ENCODE measurements at regions not wholly inside any gene's neighbourhood (a gene's known extent, or its start where the extent isn't known, plus 50 kb on each side); places are given as distances from the start of the nearest gene placed in this dataset.

GRCh38 chrX:131595120-131595519 is 51.2 kb downstream of the OR13H1 start:
- no peak for TF ChIP-seq GATA2 (IDR thresholded peaks at IDR 0.05; ENCODE audit: low read depth, low read length)
- TF ChIP-seq GATA3 (IDR thresholded peaks at IDR 0.05; ENCODE audit: low read depth, low read length), result no peak

GRCh38 chrX:131607792-131608369 is 64.0 kb downstream of the OR13H1 start:
- TF ChIP-seq GATA2 (IDR thresholded peaks at IDR 0.05; ENCODE audit: low read depth, low read length) (no peak), GATA3 (IDR thresholded peaks at IDR 0.05; ENCODE audit: low read depth, low read length) (no peak)

GRCh38 chrX:131609480-131609879 is 65.6 kb downstream of the OR13H1 start:
- TF ChIP-seq GATA2 (IDR thresholded peaks at IDR 0.05; ENCODE audit: low read depth, low read length) (no peak), GATA3 (IDR thresholded peaks at IDR 0.05; ENCODE audit: low read depth, low read length) (no peak)

- TF ChIP-seq GATA3 (IDR thresholded peaks at IDR 0.05; ENCODE audit: low read depth, low read length) (no peak), GATA2 (IDR thresholded peaks at IDR 0.05; ENCODE audit: low read depth, low read length) (no peak)
These were observed 69.4 kb downstream of the OR13H1 start for GRCh38 chrX:131613260-131613659.

- TF ChIP-seq GATA2 (IDR thresholded peaks at IDR 0.05; ENCODE audit: low read depth, low read length) (no peak), GATA3 (IDR thresholded peaks at IDR 0.05; ENCODE audit: low read depth, low read length) (no peak)
These were observed 70.4 kb downstream of the OR13H1 start for GRCh38 chrX:131614241-131614640.

- TF ChIP-seq GATA3 (IDR thresholded peaks at IDR 0.05; ENCODE audit: low read depth, low read length) (no peak), GATA2 (IDR thresholded peaks at IDR 0.05; ENCODE audit: low read depth, low read length) (no peak)
These were observed 73.3 kb downstream of the OR13H1 start for GRCh38 chrX:131617182-131617581.

GRCh38 chrX:131621650-131622049 is 77.8 kb downstream of the OR13H1 start:
- TF ChIP-seq GATA3 (IDR thresholded peaks at IDR 0.05; ENCODE audit: low read depth, low read length) (no peak), GATA2 (IDR thresholded peaks at IDR 0.05; ENCODE audit: low read depth, low read length) (no peak)

- TF ChIP-seq GATA2 (IDR thresholded peaks at IDR 0.05; ENCODE audit: low read depth, low read length), result no peak
- TF ChIP-seq GATA3 (IDR thresholded peaks at IDR 0.05; ENCODE audit: low read depth, low read length), result no peak
These were observed 82.9 kb downstream of the OR13H1 start for GRCh38 chrX:131626681-131627296.

GRCh38 chrX:131630534-131630933 is 86.7 kb downstream of the OR13H1 start:
- TF ChIP-seq GATA2 (IDR thresholded peaks at IDR 0.05; ENCODE audit: low read depth, low read length) (no peak), GATA3 (IDR thresholded peaks at IDR 0.05; ENCODE audit: low read depth, low read length) (no peak)

GRCh38 chrX:131633285-131633917 is 89.5 kb downstream of the OR13H1 start:
- TF ChIP-seq GATA2 (IDR thresholded peaks at IDR 0.05; ENCODE audit: low read depth, low read length) (no peak), GATA3 (IDR thresholded peaks at IDR 0.05; ENCODE audit: low read depth, low read length) (no peak)

- no peak for TF ChIP-seq GATA3 (IDR thresholded peaks at IDR 0.05; ENCODE audit: low read depth, low read length)
- no peak for TF ChIP-seq GATA2 (IDR thresholded peaks at IDR 0.05; ENCODE audit: low read depth, low read length)
These were observed 91.0 kb downstream of the OR13H1 start for GRCh38 chrX:131634900-131635299.

GRCh38 chrX:131646106-131646505 is 102.2 kb downstream of the OR13H1 start:
- TF ChIP-seq GATA3 (IDR thresholded peaks at IDR 0.05; ENCODE audit: low read depth, low read length), result no peak
- no peak for TF ChIP-seq GATA2 (IDR thresholded peaks at IDR 0.05; ENCODE audit: low read depth, low read length)

- TF ChIP-seq GATA3 (IDR thresholded peaks at IDR 0.05; ENCODE audit: low read depth, low read length), result no peak
- no peak for TF ChIP-seq GATA2 (IDR thresholded peaks at IDR 0.05; ENCODE audit: low read depth, low read length)
These were observed 105.9 kb downstream of the OR13H1 start for GRCh38 chrX:131649741-131650140.

- no peak for TF ChIP-seq GATA2 (IDR thresholded peaks at IDR 0.05; ENCODE audit: low read depth, low read length)
- TF ChIP-seq GATA3 (IDR thresholded peaks at IDR 0.05; ENCODE audit: low read depth, low read length), result no peak
These were observed 107.0 kb downstream of the OR13H1 start for GRCh38 chrX:131650637-131651410.
